ENCODE measurements at regions not wholly inside any gene's neighbourhood (a gene's known extent, or its start where the extent isn't known, plus 50 kb on each side); places are given as distances from the start of the nearest gene placed in this dataset.

DNA sequence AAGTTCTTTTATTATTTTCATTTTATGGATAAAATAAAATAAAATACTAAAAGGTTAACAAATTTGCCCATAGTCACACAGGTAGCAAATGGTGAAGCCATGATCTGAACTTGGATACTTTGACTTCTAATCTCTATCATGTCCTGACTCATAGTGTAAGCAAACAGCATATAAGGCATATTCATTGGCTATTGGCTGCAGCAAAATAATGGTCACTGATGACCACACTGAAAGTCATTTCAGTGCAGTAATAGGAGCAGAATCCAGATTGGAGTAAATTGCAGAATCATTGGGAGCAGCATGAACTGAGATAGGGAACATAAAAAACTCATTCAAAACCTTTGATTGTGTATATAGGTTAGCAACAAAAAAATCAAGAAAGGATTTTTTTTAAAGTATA lies 262.9 kb downstream of the PLA2G4A start:
- no peak for DNase-seq

DNA sequence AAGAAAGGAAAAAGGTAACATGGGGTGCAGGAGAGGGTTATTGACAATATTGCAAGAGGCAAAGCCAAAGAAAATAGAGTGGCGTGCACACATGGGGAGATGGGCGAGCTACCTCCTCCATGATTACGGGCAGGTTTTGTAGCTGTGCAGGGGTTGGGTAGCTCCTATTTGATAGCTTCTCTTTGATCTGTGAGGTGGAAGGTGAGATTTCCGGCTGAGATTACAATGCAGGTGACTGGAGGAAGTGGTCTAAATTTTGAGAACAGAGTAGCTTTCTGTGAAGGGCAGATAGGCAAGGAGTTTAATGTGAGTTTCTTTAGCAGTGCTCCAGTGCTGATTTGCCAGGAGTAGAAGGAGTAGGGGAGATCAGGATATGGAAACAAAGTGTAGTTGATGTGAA lies 263.4 kb downstream of the PLA2G4A start:
- peak; percentile 1 for DNase-seq

DNA sequence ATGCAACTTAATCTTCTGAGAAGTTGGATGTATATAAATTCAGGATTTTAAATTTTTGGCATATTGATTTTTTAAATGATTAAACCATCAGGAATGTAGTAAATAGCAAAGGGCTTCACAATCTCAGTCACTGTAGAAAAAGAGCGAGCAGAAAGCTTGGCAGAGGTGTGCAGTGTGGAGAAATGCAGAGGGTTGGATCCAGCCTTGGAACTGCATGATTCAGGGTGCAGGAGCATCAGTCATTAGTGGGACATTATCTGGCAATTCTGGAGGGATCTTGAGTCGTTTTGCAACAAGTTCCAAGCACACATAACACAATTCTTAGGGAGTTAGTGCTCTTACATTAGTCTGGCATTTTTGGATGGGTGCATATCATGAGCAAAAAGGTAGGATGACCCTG lies 267.9 kb downstream of the PLA2G4A start:
- no peak for DNase-seq

DNA sequence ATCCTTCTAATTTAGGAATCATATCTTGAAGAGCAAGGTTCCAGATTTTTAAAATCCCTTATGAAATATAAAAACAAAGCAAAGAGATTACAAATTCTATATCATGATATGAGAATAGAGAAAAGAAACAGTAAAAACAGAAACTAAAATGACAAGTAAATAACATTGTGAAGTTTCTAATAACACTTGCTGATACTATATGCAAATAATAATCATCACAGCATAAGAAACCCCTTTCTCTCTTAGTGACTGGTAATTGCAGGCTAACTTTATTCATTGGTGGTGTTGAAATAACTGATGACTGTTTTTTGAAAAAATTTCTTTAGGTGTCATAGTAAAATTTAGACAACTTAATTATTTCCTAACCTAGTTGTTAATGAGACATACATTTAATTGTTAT lies 281.6 kb downstream of the PLA2G4A start:
- no peak for DNase-seq

DNA sequence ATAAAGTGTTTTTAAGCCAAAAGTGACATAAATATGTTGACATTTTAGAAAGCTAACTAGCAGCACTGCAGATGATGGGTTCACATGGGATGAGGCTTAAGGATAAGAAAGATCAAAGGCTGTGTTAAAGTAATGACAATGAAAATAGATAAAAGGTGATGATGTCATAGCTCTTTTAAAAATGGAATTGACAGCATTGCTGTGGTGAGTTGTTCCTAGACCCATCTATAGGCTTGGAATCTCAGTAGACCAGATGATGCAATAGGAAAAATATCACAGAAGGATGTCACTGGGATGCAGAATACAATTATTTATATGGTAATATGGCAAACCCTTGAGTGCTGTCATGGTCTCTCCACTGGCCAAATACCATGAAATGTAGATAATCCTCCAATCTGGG lies 286.0 kb downstream of the PLA2G4A start:
- DNase-seq = no peak

DNA sequence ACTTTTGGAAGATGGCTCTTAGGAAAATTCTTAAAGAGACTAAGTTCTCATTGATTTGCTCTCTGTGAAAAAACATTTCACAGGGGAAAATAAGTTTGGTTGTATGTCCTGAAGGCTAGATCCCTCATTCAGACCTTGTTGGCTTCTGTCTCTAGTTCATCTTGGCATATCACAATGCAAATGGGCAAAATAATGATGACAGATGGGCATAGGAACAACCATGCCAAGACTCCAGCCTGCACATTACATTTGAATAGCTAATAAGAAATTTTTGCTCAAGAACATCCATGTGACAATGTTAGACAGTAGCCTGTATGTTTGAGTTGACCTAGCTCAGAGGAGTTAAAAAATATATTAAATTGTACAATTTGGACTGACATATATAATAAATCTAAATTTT lies 292.9 kb downstream of the PLA2G4A start:
- no peak for DNase-seq

DNA sequence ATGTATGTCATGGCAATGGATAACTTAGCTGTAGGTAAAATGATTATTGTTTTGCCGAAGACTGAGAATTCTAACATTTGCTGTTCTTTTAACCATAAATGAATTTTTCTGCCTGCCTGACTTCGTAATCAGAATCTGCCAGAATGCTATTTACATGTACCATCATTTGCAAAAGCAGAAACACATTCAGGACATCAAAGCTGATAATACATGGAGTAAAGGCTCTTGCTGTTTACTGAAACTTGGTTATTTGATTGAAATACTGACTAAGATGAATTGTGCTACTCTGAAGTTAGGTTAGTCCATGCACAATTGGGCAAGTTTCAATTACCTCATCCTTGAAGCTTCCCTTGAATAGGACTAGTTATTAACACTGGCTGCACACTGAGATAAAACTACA lies 293.8 kb downstream of the PLA2G4A start:
- DNase-seq = no peak

DNA sequence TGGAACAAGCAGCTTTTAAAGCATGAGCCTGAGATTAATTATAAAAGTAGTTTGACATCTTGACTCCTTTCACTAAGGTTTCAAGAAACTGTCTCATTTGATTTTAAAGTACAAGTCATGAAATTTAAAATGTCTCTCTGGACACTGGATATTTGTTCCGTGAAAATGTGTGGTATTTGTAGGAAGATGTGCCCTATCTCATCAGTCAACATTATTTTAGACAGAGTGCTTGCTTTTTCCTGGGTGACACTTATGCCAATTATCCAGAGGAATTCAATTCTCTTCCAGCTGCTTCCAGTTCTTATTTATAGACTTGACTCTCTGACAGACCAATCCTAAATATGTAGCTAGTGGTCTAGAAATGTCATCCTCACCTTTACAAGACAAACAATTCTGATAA lies 300.4 kb downstream of the PLA2G4A start:
- DNase-seq = no peak

DNA sequence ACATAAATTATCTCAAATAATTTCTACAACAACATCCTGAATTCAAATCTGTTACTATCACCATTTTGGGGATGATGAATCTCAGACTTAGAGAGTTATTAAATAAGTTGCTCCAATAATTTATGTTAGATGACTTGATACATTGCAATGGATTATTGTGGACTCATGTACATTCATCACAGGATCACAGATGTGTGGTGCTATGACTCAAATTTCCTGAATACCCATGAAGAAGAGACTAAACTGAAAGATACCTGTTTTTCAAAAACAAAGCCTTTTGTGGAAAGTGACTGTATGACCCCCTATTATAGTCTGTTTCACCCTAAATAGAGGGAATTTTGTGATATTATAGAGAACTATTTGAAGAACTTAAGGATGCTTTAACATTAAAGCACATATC lies 315.0 kb downstream of the PLA2G4A start:
- peak; percentile 15 for DNase-seq

DNA sequence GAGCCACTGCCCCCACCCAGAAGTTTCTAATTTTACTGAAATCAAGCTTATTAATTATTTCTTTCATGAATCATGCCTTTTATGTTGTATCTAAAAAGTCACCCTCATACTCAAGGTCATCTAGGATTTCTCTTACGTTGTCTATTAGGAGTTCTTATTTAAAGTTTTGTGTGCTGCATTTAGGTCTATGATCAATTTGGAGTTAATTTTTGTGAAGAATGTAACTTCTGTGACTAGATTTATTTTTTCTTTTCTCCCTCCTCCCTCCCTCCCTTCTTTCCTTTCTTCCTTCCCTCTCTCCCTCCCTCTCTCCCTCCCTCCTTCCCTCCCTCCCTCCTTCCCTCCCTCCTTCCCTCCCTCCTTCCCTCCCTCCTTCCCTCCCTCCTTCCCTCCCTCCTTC lies 317.6 kb downstream of the PLA2G4A start:
- no peak for DNase-seq

DNA sequence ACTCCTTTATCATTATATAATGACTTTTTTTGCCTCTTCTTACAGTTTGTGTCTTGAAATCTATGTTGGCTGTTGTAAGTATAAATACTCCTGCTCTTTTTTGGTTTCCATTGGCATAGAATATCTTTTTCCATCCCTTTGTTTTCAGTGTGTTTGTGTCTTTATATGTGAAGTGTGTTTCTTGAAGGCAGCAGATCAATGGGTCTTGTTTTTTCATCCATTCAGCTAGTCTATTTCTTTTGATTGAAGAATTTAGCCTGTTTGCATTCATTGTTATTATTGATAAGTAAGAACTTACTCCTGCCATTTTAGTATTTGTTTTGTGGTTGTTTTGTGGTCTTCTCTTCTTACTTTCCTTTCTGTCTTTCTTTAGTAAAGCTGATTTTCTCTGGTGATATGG lies 322.8 kb downstream of the PLA2G4A start:
- DNase-seq = no peak

DNA sequence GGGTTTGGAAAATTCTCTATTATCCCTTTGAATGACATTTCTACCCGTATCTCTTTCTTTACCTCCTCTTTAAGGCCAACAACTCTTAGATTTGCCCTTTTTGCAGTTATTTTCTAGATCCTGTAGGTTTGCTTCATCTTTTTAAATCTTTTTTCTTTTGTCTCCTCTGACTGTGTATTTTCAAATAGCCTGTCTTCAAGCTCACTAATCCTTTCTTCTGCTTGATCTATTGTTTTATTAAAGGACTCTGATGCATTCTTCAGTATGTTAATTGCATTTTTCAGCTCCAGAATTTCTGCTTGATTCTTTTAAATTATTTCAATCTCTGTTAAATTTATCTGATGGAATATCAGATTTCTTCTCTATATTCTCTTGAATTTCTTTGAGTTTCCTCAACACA lies 324.3 kb downstream of the PLA2G4A start:
- DNase-seq = no peak

DNA sequence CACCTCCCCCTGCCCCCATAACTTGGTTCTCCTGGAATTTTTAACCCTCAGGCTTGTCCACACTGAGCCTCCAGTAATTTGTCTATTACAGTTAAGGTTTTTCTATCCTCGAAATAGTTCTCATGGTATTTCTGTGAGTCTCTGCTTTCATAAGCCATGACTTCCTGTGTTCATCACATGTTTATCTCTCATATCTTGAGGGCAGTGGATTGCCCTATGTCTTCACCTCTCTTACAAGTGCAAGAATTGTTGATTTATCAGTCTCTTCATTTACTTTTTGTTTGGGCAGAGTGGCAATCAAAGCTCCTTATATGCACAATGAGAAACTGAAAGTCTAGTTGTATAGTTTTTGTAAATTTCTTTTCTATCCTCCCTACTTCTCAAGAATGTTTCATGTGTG lies 328.4 kb downstream of the PLA2G4A start:
- DNase-seq = no peak

DNA sequence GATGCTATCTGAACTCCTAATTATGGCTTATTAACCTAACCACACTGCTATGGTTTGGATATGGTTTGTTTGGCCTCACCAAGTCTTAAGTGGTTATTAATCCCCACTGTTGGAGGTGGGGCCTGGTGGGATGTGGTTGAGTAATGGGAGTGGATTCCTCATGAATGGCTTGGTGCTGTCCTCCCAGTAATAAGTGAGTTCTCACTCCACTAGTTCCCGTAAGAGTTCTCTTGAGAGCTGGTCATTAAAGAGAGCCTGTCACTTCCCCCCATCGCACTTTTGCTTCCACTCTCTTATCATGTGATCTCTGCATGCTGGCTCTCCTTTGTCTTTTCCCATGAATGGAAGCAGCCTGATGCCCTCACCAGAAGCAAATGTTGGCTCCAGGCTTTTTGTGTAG lies 328.8 kb downstream of the PLA2G4A start:
- no peak for DNase-seq

DNA sequence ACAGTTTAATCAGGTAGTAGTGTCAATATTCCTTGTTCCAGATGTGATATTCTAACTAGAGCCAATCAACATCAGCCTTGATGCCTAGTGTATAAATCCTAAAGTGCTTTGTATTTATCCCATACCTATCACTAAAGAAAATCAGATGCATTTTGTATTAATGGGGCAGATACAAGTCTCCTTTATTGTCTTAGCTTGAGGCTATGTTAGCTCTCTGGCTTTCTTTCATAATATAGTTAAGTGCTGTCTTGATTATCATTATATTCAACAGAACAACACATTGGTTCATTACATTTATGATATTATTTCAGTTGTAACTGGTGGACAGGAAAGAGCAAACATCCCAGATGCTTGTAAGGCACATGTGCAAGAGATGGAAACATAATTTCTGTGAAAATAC lies 338.8 kb downstream of the PLA2G4A start:
- no peak for DNase-seq

DNA sequence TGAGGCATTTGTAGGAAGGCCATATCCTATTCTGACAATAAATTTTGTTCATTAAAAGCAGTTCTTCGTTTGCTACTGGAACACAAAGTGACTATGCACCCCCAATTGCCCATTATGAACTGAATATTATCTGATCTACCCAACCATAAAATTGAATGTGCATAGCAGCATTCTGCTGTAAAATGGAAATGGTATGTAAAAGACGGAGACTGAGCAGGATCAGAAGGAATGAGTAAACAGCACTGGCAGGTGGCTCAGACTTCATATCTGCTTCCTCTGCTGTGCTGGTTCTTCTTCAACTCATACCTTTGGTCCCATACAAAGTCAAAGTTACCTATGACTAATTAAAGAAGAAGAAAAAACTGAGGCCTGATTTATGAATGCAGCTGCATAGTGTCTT lies 339.5 kb downstream of the PLA2G4A start:
- no peak for DNase-seq

DNA sequence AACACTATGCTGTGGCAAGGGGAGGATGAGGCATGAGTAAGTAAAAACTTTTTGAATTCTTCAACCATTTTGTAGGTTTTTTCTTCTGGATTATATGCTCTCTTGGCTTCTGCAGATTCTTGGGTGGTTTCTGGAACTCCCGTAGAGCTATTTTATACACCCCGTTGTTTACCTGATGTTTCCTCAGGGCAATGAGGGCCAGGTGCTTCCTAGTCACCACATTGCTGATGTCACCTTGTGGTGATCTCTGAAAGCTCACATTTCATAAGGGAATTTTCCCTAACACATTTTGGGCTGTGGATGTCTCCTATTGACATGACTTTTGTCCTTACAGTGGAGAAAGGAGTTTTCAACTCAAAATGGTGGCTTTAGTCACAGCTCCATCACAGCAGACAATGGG lies 356.6 kb downstream of the PLA2G4A start:
- no peak for DNase-seq

DNA sequence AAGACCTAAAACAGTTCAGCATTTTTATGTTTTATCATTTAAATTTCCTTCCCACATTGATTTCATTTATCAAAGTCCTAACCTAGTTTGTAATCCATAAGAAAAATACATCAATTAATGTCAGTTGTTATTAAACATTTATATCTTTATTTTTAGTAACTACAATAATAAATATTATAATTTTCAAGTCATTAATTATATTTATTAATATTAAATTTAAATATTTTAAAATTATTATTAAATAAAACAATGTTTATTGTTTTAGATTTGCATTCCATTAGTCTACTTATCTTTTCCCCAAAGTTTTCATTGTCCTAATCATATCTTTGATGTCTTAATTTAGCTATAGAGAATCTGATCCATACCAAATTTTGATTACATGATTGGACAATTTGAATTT lies 368.9 kb downstream of the PLA2G4A start:
- DNase-seq = no peak

DNA sequence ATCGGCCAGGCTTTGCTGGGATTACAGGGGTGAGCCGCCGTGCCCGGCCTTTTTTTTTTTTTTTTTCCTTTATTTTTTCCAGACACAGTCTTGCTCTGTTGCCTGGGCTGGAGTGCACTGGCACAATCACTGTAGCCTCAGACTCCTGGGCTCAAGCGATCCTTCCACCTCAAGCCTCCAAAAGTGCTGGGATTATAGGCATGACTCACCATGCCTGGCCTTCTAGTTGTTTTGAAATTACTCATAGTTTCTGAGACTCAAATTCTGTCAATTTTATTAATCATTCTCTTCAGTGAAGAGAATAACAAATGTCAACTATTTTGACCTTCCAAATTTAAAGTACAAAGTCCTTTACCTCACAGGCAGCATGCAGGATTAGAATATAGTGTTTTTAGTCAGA lies 374.5 kb downstream of the PLA2G4A start:
- DNase-seq = no peak

DNA sequence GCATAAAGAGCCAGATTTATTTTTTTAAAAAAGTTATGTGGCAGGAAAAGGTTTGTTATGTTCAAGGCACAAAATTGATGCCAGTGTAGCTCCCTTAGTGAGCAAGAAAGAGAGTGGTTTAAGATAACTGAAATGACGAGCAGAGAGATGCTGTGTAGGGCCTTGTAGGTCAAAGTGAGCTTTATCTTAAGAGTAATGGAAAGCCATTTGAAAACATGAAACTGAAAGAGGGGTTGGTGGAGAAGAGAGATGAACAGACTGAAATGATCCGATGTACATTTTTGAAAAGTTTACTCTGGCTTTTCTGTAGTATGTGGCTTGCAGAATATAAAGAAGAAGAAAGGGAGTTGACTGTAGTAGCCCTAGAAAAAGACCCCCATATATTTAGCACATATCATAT lies 383.6 kb downstream of the PLA2G4A start:
- no peak for DNase-seq

DNA sequence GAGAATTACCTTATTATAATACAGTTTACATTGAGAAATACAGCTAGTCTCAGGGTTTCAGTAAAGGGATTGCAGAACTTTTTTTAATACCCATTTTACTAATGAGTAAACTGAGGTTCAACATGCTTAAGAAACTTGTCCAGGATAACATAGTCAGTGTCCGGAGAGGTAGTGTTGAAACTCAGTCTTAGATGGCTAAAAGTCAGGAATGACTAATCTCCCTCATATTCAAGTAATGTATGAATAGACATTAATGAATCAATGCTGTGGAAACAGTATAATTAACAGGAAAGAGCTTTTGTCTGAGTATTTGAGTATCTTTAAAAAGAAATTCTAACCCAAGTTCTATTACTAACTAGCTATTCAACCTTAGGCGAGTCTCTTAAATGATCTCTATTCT lies 397.6 kb downstream of the PLA2G4A start:
- DNase-seq = no peak

DNA sequence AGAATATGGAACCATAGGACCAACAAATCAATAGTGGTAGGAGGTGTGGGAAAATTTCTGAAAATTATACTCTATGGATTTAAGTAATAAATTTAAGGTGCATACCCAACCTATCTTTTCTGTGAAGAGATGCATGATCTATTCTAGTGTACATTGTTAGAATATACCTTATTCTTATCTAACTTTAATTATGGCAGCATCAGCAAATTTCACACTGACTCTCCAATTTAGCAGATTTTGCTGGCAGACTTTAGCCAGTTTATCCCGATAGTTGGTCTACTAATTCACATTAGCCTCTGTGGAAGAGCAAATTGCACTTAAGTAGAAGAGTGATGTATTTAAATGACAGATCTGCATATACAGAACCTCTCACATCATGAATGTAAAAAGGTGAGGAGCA lies 400.0 kb downstream of the PLA2G4A start:
- no peak for DNase-seq

DNA sequence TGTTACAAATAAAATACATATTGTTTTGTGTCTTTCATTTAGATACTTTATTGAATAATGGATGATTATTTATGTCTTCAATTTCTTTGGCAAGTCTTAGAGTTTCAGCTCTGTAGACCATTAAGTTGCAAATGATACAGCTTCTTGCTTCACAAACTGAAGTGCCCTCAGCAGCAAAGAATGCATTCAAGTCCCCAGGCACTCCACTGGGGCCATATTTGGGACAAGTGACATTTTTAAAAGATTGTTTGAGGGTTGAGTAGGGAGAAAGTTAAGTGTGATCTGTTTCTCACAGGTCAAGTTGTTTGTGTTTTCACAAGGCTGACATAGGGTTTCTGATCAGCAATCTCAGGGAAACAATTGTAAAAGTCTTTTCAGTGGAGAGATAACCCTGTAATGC lies 400.7 kb downstream of the PLA2G4A start:
- no peak for DNase-seq

DNA sequence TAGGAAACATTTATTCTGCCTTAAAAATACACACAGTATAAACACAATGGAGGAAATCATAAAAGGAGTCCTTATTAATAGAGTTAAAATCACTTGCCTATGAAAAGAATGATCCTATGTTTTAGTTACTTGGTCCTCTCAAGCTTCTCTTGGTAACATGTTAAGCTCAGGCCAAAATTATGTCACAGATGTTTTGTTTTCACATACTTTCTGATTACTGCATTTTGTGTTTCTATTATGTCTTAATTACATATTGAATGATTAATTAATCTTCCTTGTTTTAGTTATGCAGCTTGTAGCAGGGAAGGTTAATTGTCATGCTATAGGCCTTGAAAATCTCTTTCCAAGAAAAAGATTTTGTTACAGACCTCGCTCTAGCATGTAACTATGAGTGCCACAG lies 406.0 kb downstream of the PLA2G4A start:
- no peak for DNase-seq

DNA sequence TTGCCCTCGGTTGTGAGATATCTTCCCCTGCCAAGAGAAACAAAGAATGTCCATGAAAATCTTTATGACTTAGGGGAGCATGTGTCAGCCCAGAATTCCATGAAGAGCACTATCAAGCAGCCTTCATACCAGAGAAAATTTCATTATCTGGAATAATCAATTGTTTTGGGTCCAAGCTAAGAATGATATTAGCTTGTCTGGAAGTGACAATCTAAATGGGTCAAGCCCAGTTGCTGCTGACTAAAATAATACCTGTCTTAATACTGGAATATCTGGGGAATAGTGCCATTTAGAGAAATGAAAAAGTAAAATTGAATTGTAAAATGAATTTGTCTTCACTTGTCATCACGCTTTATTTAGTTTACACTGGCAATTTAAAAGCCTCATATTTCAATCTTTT lies 407.4 kb downstream of the PLA2G4A start:
- no peak for DNase-seq

DNA sequence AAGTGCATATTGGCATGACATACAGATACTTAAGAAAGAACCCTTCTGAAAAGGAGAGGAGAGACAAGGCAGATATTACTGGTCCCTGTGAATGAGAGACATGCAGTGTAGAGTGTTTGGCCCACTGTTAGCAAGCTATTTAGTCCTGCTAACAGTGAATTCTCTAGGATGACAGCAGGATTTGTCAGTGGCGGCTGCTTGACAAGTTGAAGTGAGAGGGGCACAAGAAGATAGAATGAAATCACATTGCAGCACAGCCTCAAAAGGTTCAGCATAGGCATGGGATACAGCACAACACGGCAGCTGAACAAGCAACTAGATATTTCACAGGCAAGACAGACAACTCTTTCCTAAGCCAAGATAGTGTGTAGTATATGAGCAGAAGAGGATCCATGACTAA lies 407.9 kb downstream of the PLA2G4A start:
- DNase-seq = no peak

DNA sequence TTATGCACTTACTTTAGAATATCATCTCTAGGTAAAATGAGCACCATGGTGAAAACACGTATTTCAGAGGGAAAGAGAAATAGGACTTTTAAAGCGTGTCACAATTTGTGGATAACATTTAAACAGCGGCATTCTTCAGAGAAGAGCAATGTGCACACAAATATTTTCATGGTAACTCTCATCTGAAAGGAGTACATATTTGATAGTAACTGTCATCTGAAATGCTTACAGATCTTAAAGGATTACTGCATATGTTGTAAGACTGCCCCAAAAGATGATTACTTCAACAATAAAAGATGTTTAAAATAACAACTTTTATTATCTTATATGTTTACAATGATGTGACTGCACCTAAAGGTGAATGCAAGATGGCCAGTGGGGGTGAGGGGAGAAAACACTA lies 408.8 kb downstream of the PLA2G4A start:
- DNase-seq = no peak
